ENCODE measurements at regions not wholly inside any gene's neighbourhood (a gene's known extent, or its start where the extent isn't known, plus 50 kb on each side); places are given as distances from the start of the nearest gene placed in this dataset.

DNA sequence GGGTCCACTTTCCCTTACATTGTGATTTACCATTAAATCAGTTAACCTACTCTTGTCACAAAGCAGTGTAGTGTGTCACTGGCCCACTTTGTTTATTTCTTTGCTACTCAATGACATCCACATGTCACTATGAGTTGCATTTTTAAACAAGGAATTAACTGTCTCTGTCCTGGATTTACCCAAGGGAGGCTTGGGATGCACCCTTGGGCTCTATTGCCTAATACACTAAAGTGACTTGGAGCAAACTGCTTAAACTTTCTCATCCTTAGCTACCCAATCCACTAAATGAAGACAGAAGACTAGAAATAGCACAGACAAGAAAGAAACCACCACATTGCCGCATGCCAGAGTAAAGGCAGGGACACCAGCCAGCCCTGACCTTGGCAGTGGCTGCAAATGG, 136.2 kb upstream of the TIAM1 start:
- TF ChIP-seq POLR2AphosphoS5 (IDR thresholded peaks at IDR 0.05; ENCODE audit: low read depth, low read length) (no peak), POLR2A (IDR thresholded peaks at IDR 0.05; ENCODE audit: low read depth, low read length) (no peak)
